ENCODE measurements at regions not wholly inside any gene's neighbourhood (a gene's known extent, or its start where the extent isn't known, plus 50 kb on each side); places are given as distances from the start of the nearest gene placed in this dataset.

DNA sequence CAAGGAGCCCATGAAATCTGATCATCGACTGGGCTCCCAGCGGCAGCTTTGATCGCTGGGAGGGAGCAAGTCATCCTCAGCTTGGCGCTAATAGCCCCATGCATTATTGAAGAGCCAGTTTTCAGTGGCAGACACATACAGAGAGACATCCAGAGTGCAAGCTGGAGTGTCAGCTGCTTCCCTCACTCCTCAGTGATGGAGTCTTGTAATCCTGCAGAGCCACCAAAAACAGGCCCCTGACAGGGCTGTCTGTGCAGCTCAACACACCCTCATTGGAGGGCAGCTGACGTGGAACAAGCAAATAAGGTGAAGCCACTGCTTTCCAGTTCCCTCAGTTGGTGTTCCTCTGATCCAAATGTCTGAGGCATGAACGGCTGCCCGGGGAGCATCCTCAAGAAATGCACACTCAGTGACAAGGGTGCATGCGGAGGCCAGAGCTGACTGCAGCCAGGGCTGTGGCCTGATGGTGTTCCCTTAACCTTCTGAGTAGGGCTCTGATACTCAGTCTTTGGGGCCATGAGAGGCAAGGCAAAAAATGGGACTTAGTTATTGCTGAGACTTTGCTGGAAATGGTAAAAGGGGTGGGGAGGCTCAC is 97.4 kb downstream of the RHOB start:
- ChIA-PET CTCF (no interaction called here), POLR2A (interaction anchor here (1.1 to 2.3 kb wide), 2 partner anchors 10 to 97 kb away, joined by 3 to 18 read pairs; partner anchors contain the start of gene RHOB)
- DNase-seq (ENCODE audit: extremely low spot score) = no peak
- TF ChIP-seq NFRKB (IDR thresholded peaks at IDR 0.05) (no peak), CTBP1 (IDR thresholded peaks at IDR 0.05; ENCODE audit: borderline replicate concordance) (no peak), LEF1 (IDR thresholded peaks at IDR 0.05; ENCODE audit: borderline replicate concordance) (no peak), ARNT (IDR thresholded peaks at IDR 0.05) (no peak), ZNF384 (IDR thresholded peaks at IDR 0.05) (no peak), L3MBTL2 (conservative IDR thresholded peaks at IDR 0.05) (no peak), SP1 (IDR thresholded peaks at IDR 0.05) (no peak), SUZ12 (IDR thresholded peaks at IDR 0.05) (no peak), FOXA1 (IDR thresholded peaks at IDR 0.05) (no peak), BHLHE40 (IDR thresholded peaks at IDR 0.05; ENCODE audit: borderline replicate concordance) (no peak), FOXM1 (IDR thresholded peaks at IDR 0.05; ENCODE audit: borderline replicate concordance) (no peak), FOXK2 (IDR thresholded peaks at IDR 0.05) (no peak), TARDBP (IDR thresholded peaks at IDR 0.05) (no peak), HDGF (IDR thresholded peaks at IDR 0.05; ENCODE audit: borderline replicate concordance) (no peak), ELF4 (IDR thresholded peaks at IDR 0.05) (no peak)
- TF ChIP-seq, protein P1, sequence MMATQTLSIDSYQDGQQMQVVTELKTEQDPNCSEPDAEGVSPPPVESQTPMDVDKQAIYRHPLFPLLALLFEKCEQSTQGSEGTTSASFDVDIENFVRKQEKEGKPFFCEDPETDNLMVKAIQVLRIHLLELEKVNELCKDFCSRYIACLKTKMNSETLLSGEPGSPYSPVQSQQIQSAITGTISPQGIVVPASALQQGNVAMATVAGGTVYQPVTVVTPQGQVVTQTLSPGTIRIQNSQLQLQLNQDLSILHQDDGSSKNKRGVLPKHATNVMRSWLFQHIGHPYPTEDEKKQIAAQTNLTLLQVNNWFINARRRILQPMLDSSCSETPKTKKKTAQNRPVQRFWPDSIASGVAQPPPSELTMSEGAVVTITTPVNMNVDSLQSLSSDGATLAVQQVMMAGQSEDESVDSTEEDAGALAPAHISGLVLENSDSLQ (IDR thresholded peaks at IDR 0.05) = no peak

DNA sequence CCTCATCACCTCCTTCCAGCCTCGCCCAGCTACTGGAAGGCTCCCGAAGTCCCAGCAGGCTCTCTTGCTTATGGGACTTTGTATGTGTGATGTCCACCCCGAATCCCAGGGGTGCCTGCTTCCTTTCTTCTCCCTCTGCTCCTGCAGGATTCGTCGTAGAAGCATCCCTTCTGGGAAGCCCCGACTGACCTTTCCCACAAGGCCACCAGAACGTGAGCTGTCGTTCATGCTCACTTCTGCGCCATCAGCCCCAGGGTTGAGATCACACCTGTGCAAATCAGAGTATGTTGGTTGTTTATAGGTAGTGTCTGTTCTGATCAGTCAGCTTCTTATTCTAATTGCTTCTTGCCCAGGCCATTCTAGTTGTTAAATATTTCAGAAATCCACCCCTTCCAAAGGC is 101.8 kb downstream of the HS1BP3 start:
- TF ChIP-seq L3MBTL2 (conservative IDR thresholded peaks at IDR 0.05) (no peak), FOXM1 (IDR thresholded peaks at IDR 0.05; ENCODE audit: borderline replicate concordance) (no peak), LEF1 (IDR thresholded peaks at IDR 0.05; ENCODE audit: borderline replicate concordance) (no peak)
- ChIA-PET POLR2A (interaction anchor here (1.0 to 1.2 kb wide), 2 partner anchors 11 to 102 kb away, joined by 3 to 4 read pairs; partner anchors contain the start of gene RHOB), CTCF (interaction anchor here (0.9 kb wide), 1 partner anchor 14 kb away, joined by 3 read pairs; no protein-coding TSS in a partner anchor)
- DNase-seq (ENCODE audit: extremely low spot score) = no peak

DNA sequence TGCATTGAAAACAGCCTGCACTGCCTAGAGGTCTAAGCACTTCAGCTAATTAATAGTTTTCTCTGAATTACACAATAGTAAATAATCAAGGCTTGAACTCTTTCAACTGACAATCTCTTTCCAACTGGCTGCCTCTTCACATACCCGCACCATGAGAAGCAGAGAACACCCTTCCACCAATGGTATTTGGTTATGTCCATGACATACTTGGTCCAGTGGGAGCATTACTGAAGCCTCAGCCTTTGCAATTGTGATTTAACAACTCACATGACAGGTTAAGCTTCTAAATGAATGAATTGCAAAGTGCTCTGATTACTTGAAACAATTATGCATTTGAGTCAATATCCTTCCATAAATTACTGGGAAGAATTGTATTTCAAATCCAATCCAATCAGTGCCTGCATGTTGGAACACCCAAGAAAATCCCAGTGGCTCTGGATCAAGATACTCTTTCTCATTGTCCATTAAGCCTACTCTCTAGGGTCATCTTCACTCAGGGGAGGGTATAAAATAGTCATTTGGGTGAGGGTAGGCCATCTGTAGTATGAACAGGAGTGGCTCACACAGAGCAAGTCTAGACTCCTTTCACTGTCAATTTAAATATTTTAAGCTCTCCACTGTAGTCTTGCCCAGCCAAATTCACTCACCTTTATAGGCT is 101.1 kb downstream of the HS1BP3 start:
- DNase-seq (ENCODE audit: extremely low spot score) = no peak
- TF ChIP-seq LEF1 (IDR thresholded peaks at IDR 0.05; ENCODE audit: borderline replicate concordance) (no peak), SUZ12 (IDR thresholded peaks at IDR 0.05) (no peak), CTBP1 (IDR thresholded peaks at IDR 0.05; ENCODE audit: borderline replicate concordance) (no peak), FOXM1 (IDR thresholded peaks at IDR 0.05; ENCODE audit: borderline replicate concordance) (no peak), L3MBTL2 (conservative IDR thresholded peaks at IDR 0.05) (no peak), ZNF384 (IDR thresholded peaks at IDR 0.05) (no peak), TARDBP (IDR thresholded peaks at IDR 0.05) (no peak), BHLHE40 (IDR thresholded peaks at IDR 0.05; ENCODE audit: borderline replicate concordance) (no peak), FOXK2 (IDR thresholded peaks at IDR 0.05) (no peak)
- TF ChIP-seq, protein P1 (IDR thresholded peaks at IDR 0.05) = no peak
- ChIA-PET CTCF (interaction anchor here (0.9 kb wide), 1 partner anchor 13 kb away, joined by 3 read pairs; no protein-coding TSS in a partner anchor), POLR2A (interaction anchor here (1.0 to 1.2 kb wide), 2 partner anchors 11 to 103 kb away, joined by 3 to 4 read pairs; partner anchors contain the start of gene RHOB)

DNA sequence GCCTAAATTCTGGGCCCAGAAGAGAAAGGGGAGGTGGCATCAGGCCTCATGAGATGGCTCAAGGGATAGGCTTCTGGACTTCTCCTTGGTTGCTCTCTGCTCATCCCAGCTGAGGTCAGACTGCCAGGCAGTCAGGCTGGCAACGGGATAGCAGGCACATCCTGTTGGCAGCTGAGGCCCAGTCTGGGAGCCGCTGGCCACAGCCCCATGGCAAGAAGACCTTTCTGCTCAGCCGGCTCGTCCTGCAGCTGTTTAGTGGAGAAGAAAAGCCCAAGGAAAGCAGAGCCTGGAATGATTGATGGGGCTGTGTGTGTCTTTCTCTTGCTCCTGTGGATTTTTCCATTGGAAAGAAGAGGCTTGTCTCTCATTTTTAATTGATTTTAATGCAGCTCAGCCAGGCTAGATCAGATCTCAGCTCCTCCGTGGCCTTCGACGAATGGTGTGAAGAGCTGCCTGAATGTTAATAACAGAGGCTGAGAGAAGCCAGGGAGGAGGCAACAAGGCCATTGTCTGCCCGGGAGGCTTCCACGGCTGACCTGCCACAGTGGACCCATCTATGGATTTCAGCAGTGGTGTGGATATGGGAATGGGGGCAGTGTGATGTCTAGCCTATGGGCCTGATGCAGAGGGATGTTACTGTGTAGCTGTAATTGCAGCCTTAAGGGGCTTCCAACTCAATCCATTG is 99.5 kb downstream of the HS1BP3 start:
- POLR2A ChIA-PET = no interaction called here
- CTCF ChIA-PET = interaction anchor here (0.9 kb wide), 1 partner anchor 107 kb away, joined by 3 read pairs; no protein-coding TSS in a partner anchor
- DNase-seq (ENCODE audit: extremely low spot score) = no peak

DNA sequence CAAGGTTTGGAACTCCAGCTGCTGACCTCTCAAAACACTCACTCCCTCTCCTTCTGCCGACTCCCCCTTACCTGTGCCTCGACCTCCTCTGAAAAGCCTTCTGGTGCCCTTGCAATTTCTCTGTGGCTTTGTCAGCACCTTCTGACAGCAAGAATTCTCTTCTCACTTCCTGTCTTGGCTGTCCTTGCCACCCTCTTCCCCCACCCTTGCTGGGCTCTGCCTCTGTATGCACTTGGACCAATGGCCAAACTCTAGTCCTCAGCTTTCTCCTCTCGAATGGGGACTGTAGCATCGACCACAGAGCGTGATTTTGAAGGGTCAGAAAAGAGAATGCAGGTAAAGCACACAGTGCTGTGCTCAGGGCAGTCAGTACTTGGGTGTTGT is 99.0 kb downstream of the HS1BP3 start:
- CTCF ChIA-PET = interaction anchor here (0.9 kb wide), 1 partner anchor 107 kb away, joined by 3 read pairs; no protein-coding TSS in a partner anchor
- no peak for DNase-seq (ENCODE audit: extremely low spot score)
- POLR2A ChIA-PET = interaction anchor here (1.2 kb wide), 1 partner anchor 106 kb away, joined by 3 read pairs; no protein-coding TSS in a partner anchor
- no peak for TF ChIP-seq FOXA1 (IDR thresholded peaks at IDR 0.05)
- TF ChIP-seq L3MBTL2 (conservative IDR thresholded peaks at IDR 0.05) = no peak
- TF ChIP-seq NFRKB (IDR thresholded peaks at IDR 0.05) = no peak
- no peak for TF ChIP-seq ELF4 (IDR thresholded peaks at IDR 0.05)
- TF ChIP-seq LEF1 (IDR thresholded peaks at IDR 0.05; ENCODE audit: borderline replicate concordance) = no peak
- no peak for TF ChIP-seq HDGF (IDR thresholded peaks at IDR 0.05; ENCODE audit: borderline replicate concordance)

More for the DNA sequence above, 99.5 kb downstream of the HS1BP3 start:
- no peak for TF ChIP-seq TARDBP (IDR thresholded peaks at IDR 0.05)
- no peak for TF ChIP-seq ELF4 (IDR thresholded peaks at IDR 0.05)

DNA sequence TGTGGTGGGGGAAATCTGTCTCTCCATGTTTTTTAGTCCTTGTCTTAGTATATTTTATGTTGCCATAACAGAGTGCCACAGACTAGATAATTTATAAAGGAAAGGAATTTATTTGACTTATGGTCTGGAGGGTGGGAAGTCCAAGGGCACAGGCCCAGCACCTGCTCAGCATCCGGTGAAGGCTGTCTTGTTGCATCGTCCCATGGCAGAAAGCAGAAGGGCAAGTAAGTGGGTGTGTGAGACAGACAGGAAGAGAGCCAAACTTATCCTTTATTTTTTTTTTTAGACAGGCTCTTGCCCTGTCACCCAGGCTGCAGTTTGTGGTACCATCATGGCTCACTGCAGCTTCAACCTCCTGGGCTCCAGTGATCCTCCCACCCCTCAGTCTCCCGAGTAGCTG is 98.1 kb downstream of the HS1BP3 start:
- ChIA-PET CTCF (interaction anchor here (0.6 kb wide), 1 partner anchor 209 kb away, joined by 3 read pairs; no protein-coding TSS in a partner anchor), POLR2A (interaction anchor here (1.2 kb wide), 1 partner anchor 106 kb away, joined by 3 read pairs; no protein-coding TSS in a partner anchor)
- TF ChIP-seq FOXA1 (IDR thresholded peaks at IDR 0.05) (no peak), FOXK2 (IDR thresholded peaks at IDR 0.05) (no peak), HDGF (IDR thresholded peaks at IDR 0.05; ENCODE audit: borderline replicate concordance) (no peak), ELF4 (IDR thresholded peaks at IDR 0.05) (no peak), TARDBP (IDR thresholded peaks at IDR 0.05) (no peak), L3MBTL2 (conservative IDR thresholded peaks at IDR 0.05) (no peak), CTBP1 (IDR thresholded peaks at IDR 0.05; ENCODE audit: borderline replicate concordance) (no peak), LEF1 (IDR thresholded peaks at IDR 0.05; ENCODE audit: borderline replicate concordance) (no peak), ZNF384 (IDR thresholded peaks at IDR 0.05) (no peak), NFRKB (IDR thresholded peaks at IDR 0.05) (no peak), SUZ12 (IDR thresholded peaks at IDR 0.05) (no peak), FOXM1 (IDR thresholded peaks at IDR 0.05; ENCODE audit: borderline replicate concordance) (no peak), SP1 (IDR thresholded peaks at IDR 0.05) (no peak), BHLHE40 (IDR thresholded peaks at IDR 0.05; ENCODE audit: borderline replicate concordance) (no peak), ARNT (IDR thresholded peaks at IDR 0.05) (no peak)
- TF ChIP-seq, protein P1 (IDR thresholded peaks at IDR 0.05) = no peak

More for the DNA sequence above, 98.1 kb downstream of the HS1BP3 start:
- DNase-seq (ENCODE audit: extremely low spot score) = no peak
